ENCODE measurements at regions not wholly inside any gene's neighbourhood (a gene's known extent, or its start where the extent isn't known, plus 50 kb on each side); places are given as distances from the start of the nearest gene placed in this dataset.

GRCh38 chr6:135722190-135722589 is 129.3 kb upstream of the PDE7B start:
- no peak overlapping the region for H3K27ac Mint-ChIP-seq
- H2AFZ ChIP-seq: no peak overlapping the region
- no peak for TF ChIP-seq ZNF331 (CRISPR knock-in tag; IDR thresholded peaks at IDR 0.05; ENCODE audit: low read depth)
- TF ChIP-seq, protein P1, sequence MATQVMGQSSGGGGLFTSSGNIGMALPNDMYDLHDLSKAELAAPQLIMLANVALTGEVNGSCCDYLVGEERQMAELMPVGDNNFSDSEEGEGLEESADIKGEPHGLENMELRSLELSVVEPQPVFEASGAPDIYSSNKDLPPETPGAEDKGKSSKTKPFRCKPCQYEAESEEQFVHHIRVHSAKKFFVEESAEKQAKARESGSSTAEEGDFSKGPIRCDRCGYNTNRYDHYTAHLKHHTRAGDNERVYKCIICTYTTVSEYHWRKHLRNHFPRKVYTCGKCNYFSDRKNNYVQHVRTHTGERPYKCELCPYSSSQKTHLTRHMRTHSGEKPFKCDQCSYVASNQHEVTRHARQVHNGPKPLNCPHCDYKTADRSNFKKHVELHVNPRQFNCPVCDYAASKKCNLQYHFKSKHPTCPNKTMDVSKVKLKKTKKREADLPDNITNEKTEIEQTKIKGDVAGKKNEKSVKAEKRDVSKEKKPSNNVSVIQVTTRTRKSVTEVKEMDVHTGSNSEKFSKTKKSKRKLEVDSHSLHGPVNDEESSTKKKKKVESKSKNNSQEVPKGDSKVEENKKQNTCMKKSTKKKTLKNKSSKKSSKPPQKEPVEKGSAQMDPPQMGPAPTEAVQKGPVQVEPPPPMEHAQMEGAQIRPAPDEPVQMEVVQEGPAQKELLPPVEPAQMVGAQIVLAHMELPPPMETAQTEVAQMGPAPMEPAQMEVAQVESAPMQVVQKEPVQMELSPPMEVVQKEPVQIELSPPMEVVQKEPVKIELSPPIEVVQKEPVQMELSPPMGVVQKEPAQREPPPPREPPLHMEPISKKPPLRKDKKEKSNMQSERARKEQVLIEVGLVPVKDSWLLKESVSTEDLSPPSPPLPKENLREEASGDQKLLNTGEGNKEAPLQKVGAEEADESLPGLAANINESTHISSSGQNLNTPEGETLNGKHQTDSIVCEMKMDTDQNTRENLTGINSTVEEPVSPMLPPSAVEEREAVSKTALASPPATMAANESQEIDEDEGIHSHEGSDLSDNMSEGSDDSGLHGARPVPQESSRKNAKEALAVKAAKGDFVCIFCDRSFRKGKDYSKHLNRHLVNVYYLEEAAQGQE (IDR thresholded peaks at IDR 0.05; ENCODE audit: unreplicated experiment): no peak
- TF ChIP-seq EZH2phosphoT487 (IDR thresholded peaks at IDR 0.05; ENCODE audit: unreplicated experiment): no peak
- TF ChIP-seq EZH2 (IDR thresholded peaks at IDR 0.05; ENCODE audit: low read depth, unreplicated experiment): no peak
- TF ChIP-seq ZNF114 (CRISPR knock-in tag; IDR thresholded peaks at IDR 0.05): no peak
- H3K4me1 Mint-ChIP-seq: no peaks in the 10 kb centered on the region
- no peaks in the 10 kb centered on the region for H3K27me3 Mint-ChIP-seq (ENCODE audit: insufficient read depth, low read depth, poor library complexity)
- H3K4me3 Mint-ChIP-seq: no peak overlapping the region
- H3K9me3 Mint-ChIP-seq: peaks cover 25% of the 10 kb centered on the region
- H3K4me2 ChIP-seq: no peak overlapping the region
- H3K4me1 ChIP-seq (ENCODE audit: insufficient read depth): no peaks in the 10 kb centered on the region
- no peaks in the 10 kb centered on the region for H3K9me2 ChIP-seq (ENCODE audit: insufficient read depth)
- no peak overlapping the region for H3K27ac ChIP-seq (ENCODE audit: low read depth)
- no peaks in the 10 kb centered on the region for H3K36me3 ChIP-seq (ENCODE audit: insufficient read depth)
- H3K79me2 ChIP-seq (replicated peaks; ENCODE audit: insufficient read depth): no peaks in the 10 kb centered on the region
- H3F3A ChIP-seq (replicated peaks; ENCODE audit: low read depth): no peaks in the 10 kb centered on the region
- H4K20me1 ChIP-seq (replicated peaks; ENCODE audit: insufficient read depth): no peaks in the 10 kb centered on the region
- DNase-seq (ENCODE audit: low spot score): no peak
- no peak overlapping the region for H3K4me3 ChIP-seq
- peaks cover 14% of the 10 kb centered on the region; the same call in 2 of the 3 replicates for H3K36me3 Mint-ChIP-seq (ENCODE audit: low read depth)
- H3K27me3 ChIP-seq (ENCODE audit: insufficient read depth): no peaks in the 10 kb centered on the region
- no peak for ATAC-seq

GRCh38 chr6:135722679-135723078 is 128.8 kb upstream of the PDE7B start:
- no peaks in the 10 kb centered on the region for H4K20me1 ChIP-seq (replicated peaks; ENCODE audit: insufficient read depth)
- ATAC-seq: no peak
- no peak overlapping the region for H3K4me3 Mint-ChIP-seq
- peaks cover 25% of the 10 kb centered on the region for H3K9me3 Mint-ChIP-seq
- DNase-seq (ENCODE audit: low spot score): no peak
- no peaks in the 10 kb centered on the region for H3K4me1 Mint-ChIP-seq
- H3F3A ChIP-seq (replicated peaks; ENCODE audit: low read depth): no peaks in the 10 kb centered on the region
- no peaks in the 10 kb centered on the region for H3K27me3 ChIP-seq (ENCODE audit: insufficient read depth)
- H3K79me2 ChIP-seq (replicated peaks; ENCODE audit: insufficient read depth): no peaks in the 10 kb centered on the region
- no peak overlapping the region for H3K4me2 ChIP-seq
- no peak overlapping the region for H2AFZ ChIP-seq
- no peaks in the 10 kb centered on the region for H3K36me3 ChIP-seq (ENCODE audit: insufficient read depth)
- peaks cover 14% of the 10 kb centered on the region; the same call in 2 of the 3 replicates for H3K36me3 Mint-ChIP-seq (ENCODE audit: low read depth)
- H3K4me3 ChIP-seq: no peak overlapping the region
- H3K27ac Mint-ChIP-seq: no peak overlapping the region
- no peaks in the 10 kb centered on the region for H3K27me3 Mint-ChIP-seq (ENCODE audit: insufficient read depth, low read depth, poor library complexity)
- no peaks in the 10 kb centered on the region for H3K9me2 ChIP-seq (ENCODE audit: insufficient read depth)
- no peaks in the 10 kb centered on the region for H3K4me1 ChIP-seq (ENCODE audit: insufficient read depth)
- H3K27ac ChIP-seq (ENCODE audit: low read depth): no peak overlapping the region
- TF ChIP-seq STAT1 (IDR thresholded peaks at IDR 0.05; ENCODE audit: unreplicated experiment): no peak
- TF ChIP-seq CREB1 (CRISPR knock-in tag; IDR thresholded peaks at IDR 0.05; ENCODE audit: low read depth): no peak
- no peak for TF ChIP-seq POLR2AphosphoS5 (IDR thresholded peaks at IDR 0.05; ENCODE audit: low read depth)
- TF ChIP-seq, protein P1 (IDR thresholded peaks at IDR 0.05; ENCODE audit: unreplicated experiment): no peak
- no peak for TF ChIP-seq ZNF462 (CRISPR knock-in tag; IDR thresholded peaks at IDR 0.05)
- no peak for TF ChIP-seq EZH2 (IDR thresholded peaks at IDR 0.05; ENCODE audit: low read depth, unreplicated experiment)
- TF ChIP-seq ZNF114 (CRISPR knock-in tag; IDR thresholded peaks at IDR 0.05): no peak

Measured in GM23338 (cell line).